ENCODE measurements at regions not wholly inside any gene's neighbourhood (a gene's known extent, or its start where the extent isn't known, plus 50 kb on each side); places are given as distances from the start of the nearest gene placed in this dataset.

GRCh38 chr3:118564800-118565199 lies 469.8 kb downstream of the IGSF11 start:
- no peak for DNase-seq (ENCODE audit: low read depth)
- no peak overlapping the region for H3K4me3 ChIP-seq (ENCODE audit: low read length)
- TF ChIP-seq CTCF (conservative IDR thresholded peaks at IDR 0.05; ENCODE audit: low read depth, low read length): no peak

GRCh38 chr3:118573912-118574311 lies 460.7 kb downstream of the IGSF11 start:
- TF ChIP-seq CTCF (conservative IDR thresholded peaks at IDR 0.05; ENCODE audit: low read depth, low read length): no peak
- no peak overlapping the region for H3K4me3 ChIP-seq (ENCODE audit: low read length)
- no peak for DNase-seq (ENCODE audit: low read depth)

- no peak overlapping the region for H3K4me3 ChIP-seq (ENCODE audit: low read length)
- DNase-seq (ENCODE audit: low read depth): no peak
- TF ChIP-seq CTCF (conservative IDR thresholded peaks at IDR 0.05; ENCODE audit: low read depth, low read length): no peak
Measured at GRCh38 chr3:118577055-118577777, 457.4 kb downstream of the IGSF11 start.

GRCh38 chr3:118578559-118578958 lies 456.1 kb downstream of the IGSF11 start:
- no peak overlapping the region for H3K4me3 ChIP-seq (ENCODE audit: low read length)
- TF ChIP-seq CTCF (conservative IDR thresholded peaks at IDR 0.05; ENCODE audit: low read depth, low read length): no peak
- DNase-seq (ENCODE audit: low read depth): no peak

- no peak overlapping the region for H3K4me3 ChIP-seq (ENCODE audit: low read length)
- no peak for DNase-seq (ENCODE audit: low read depth)
- TF ChIP-seq CTCF (conservative IDR thresholded peaks at IDR 0.05; ENCODE audit: low read depth, low read length): no peak
Measured at GRCh38 chr3:118587037-118587741, 447.5 kb downstream of the IGSF11 start.

GRCh38 chr3:118587847-118588246 lies 446.8 kb downstream of the IGSF11 start:
- TF ChIP-seq CTCF (conservative IDR thresholded peaks at IDR 0.05; ENCODE audit: low read depth, low read length): no peak
- no peak overlapping the region for H3K4me3 ChIP-seq (ENCODE audit: low read length)
- DNase-seq (ENCODE audit: low read depth): no peak

- no peak for DNase-seq (ENCODE audit: low read depth)
- no peak for TF ChIP-seq CTCF (conservative IDR thresholded peaks at IDR 0.05; ENCODE audit: low read depth, low read length)
- no peak overlapping the region for H3K4me3 ChIP-seq (ENCODE audit: low read length)
Measured at GRCh38 chr3:118593277-118593670, 441.4 kb downstream of the IGSF11 start.
